IPS DF 6.9 (cell line): ENCODE measurements at regions not wholly inside any gene's neighbourhood (a gene's known extent, or its start where the extent isn't known, plus 50 kb on each side); places are given as distances from the start of the nearest gene placed in this dataset.

Source experiments
- DNase-seq: peaks from one replicate; pipeline ENCODE4 v3.0.0-alpha.2; 2013; ENCODE audit warnings: low read depth, low spot score
- H3K27ac ChIP-seq: one replicate; pipeline ENCODE4 v1.5.1; 2013; ENCODE audit warnings: low read length, control low read depth
- H3K27me3 ChIP-seq: 2 replicates; pipeline ENCODE4 v1.6.1; 2013; ENCODE audit warnings: mild to moderate bottlenecking, low read length; ENCODE audit not compliant: control insufficient read depth, insufficient read depth
- H3K36me3 ChIP-seq: 2 replicates; pipeline ENCODE4 v1.6.1; 2013; ENCODE audit warnings: low read length; ENCODE audit not compliant: control insufficient read depth, insufficient read depth
- H3K4me1 ChIP-seq: 2 replicates; pipeline ENCODE4 v1.6.1; 2013; ENCODE audit warnings: low read length; ENCODE audit not compliant: control insufficient read depth, insufficient read depth
- H3K4me3 ChIP-seq: 2 replicates; pipeline ENCODE4 v1.5.1; 2013; ENCODE audit warnings: mild to moderate bottlenecking, low read length
- H3K9me3 ChIP-seq: 2 replicates; pipeline ENCODE4 v1.6.1; 2013; ENCODE audit warnings: low read length, inconsistent platforms; ENCODE audit not compliant: control insufficient read depth, insufficient read depth
- WGBS: extraction: QIAGEN DNeasy Blood & Tissue Kit; methylation state at CpG from one replicate; pipeline ENCODE4 v1.1.7; 2013; ENCODE audit warnings: mixed read lengths, missing lambda C conversion rate; ENCODE audit not compliant: insufficient read length, insufficient coverage; 5-methylcytosine and 5-hydroxymethylcytosine counted together

GRCh38 chr10:44243851-44244510 lies 140.9 kb downstream of the CXCL12 start:
- no CpG with 5 or more reads among the region's 7 CpGs for WGBS
- no peaks in the 10 kb centered on the region for H3K4me1 ChIP-seq
- DNase-seq = no peak
- no peak overlapping the region for H3K27ac ChIP-seq
- no peaks in the 10 kb centered on the region; the same call in 1 of the 2 replicates for H3K27me3 ChIP-seq
- H3K4me3 ChIP-seq = no peak overlapping the region
- H3K9me3 ChIP-seq = no peaks in the 10 kb centered on the region
- H3K36me3 ChIP-seq = no peaks in the 10 kb centered on the region

- Histone ChIP-seq H3K36me3 (no peaks in the 10 kb centered on the region), H3K4me1 (no peaks in the 10 kb centered on the region), H3K27ac (no peak overlapping the region), H3K9me3 (no peaks in the 10 kb centered on the region), H3K27me3 (no peaks in the 10 kb centered on the region; the same call in 1 of the 2 replicates), H3K4me3 (no peak overlapping the region)
- DNase-seq = no peak
- WGBS = 100% methylated on average over 3 of the region's 3 CpGs
Measured at GRCh38 chr10:44242826-44243225, 142.1 kb downstream of the CXCL12 start.

GRCh38 chr10:44242091-44242490 lies 142.8 kb downstream of the CXCL12 start:
- no peak for DNase-seq
- H3K4me1 ChIP-seq = no peaks in the 10 kb centered on the region
- WGBS = no CpG with 5 or more reads among the region's 2 CpGs
- no peak overlapping the region for H3K27ac ChIP-seq
- H3K4me3 ChIP-seq = no peak overlapping the region
- no peaks in the 10 kb centered on the region for H3K36me3 ChIP-seq
- no peaks in the 10 kb centered on the region; the same call in 1 of the 2 replicates for H3K27me3 ChIP-seq
- H3K9me3 ChIP-seq = no peaks in the 10 kb centered on the region

GRCh38 chr10:44240584-44241205 lies 144.2 kb downstream of the CXCL12 start:
- H3K9me3 ChIP-seq = no peaks in the 10 kb centered on the region
- no peaks in the 10 kb centered on the region; the same call in 1 of the 2 replicates for H3K27me3 ChIP-seq
- no CpG with 5 or more reads among the region's 6 CpGs for WGBS
- no peaks in the 10 kb centered on the region for H3K4me1 ChIP-seq
- H3K4me3 ChIP-seq = no peak overlapping the region
- H3K36me3 ChIP-seq = no peaks in the 10 kb centered on the region
- H3K27ac ChIP-seq = no peak overlapping the region
- DNase-seq = no peak

- H3K4me3 ChIP-seq = no peak overlapping the region
- H3K9me3 ChIP-seq = no peaks in the 10 kb centered on the region
- peaks cover 8% of the 10 kb centered on the region; the same call in 1 of the 2 replicates for H3K4me1 ChIP-seq
- no CpG with 5 or more reads among the region's 3 CpGs for WGBS
- no peaks in the 10 kb centered on the region for H3K36me3 ChIP-seq
- no peak for DNase-seq
- H3K27me3 ChIP-seq = no peaks in the 10 kb centered on the region; the same call in 1 of the 2 replicates
- no peak overlapping the region for H3K27ac ChIP-seq
Measured at GRCh38 chr10:44238212-44238611, 146.7 kb downstream of the CXCL12 start.

GRCh38 chr10:44237364-44238049 lies 147.4 kb downstream of the CXCL12 start:
- H3K36me3 ChIP-seq = no peaks in the 10 kb centered on the region
- WGBS = no CpG with 5 or more reads among the region's 1 CpG
- no peaks in the 10 kb centered on the region for H3K9me3 ChIP-seq
- no peak overlapping the region for H3K27ac ChIP-seq
- no peak for DNase-seq
- peaks cover 9% of the 10 kb centered on the region; the same call in 1 of the 2 replicates for H3K4me1 ChIP-seq
- H3K27me3 ChIP-seq = no peaks in the 10 kb centered on the region; the same call in 1 of the 2 replicates
- H3K4me3 ChIP-seq = no peak overlapping the region

GRCh38 chr10:44235363-44235762 lies 149.5 kb downstream of the CXCL12 start:
- no peaks in the 10 kb centered on the region for H3K27me3 ChIP-seq
- no peak overlapping the region for H3K4me3 ChIP-seq
- WGBS = no CpG with 5 or more reads among the region's 5 CpGs
- no peak overlapping the region for H3K27ac ChIP-seq
- peaks cover 9% of the 10 kb centered on the region; the same call in 1 of the 2 replicates for H3K4me1 ChIP-seq
- DNase-seq = no peak
- no peaks in the 10 kb centered on the region for H3K36me3 ChIP-seq
- H3K9me3 ChIP-seq = no peaks in the 10 kb centered on the region

- Histone ChIP-seq H3K27ac (no peak overlapping the region), H3K4me3 (no peak overlapping the region), H3K9me3 (no peaks in the 10 kb centered on the region), H3K36me3 (no peaks in the 10 kb centered on the region), H3K27me3 (no peaks in the 10 kb centered on the region), H3K4me1 (peaks cover 9% of the 10 kb centered on the region; the same call in 1 of the 2 replicates)
- no peak for DNase-seq
- no CpG with 5 or more reads among the region's 3 CpGs for WGBS
Measured at GRCh38 chr10:44234483-44234875, 150.4 kb downstream of the CXCL12 start.

- Histone ChIP-seq H3K4me1 (peaks cover 9% of the 10 kb centered on the region; the same call in 1 of the 2 replicates), H3K27ac (no peak overlapping the region), H3K27me3 (no peaks in the 10 kb centered on the region), H3K36me3 (no peaks in the 10 kb centered on the region), H3K4me3 (no peak overlapping the region), H3K9me3 (no peaks in the 10 kb centered on the region)
- WGBS = no CpG with 5 or more reads among the region's 23 CpGs
- no peak for DNase-seq
Measured at GRCh38 chr10:44233561-44234482, 151.1 kb downstream of the CXCL12 start.
